ENCODE measurements at regions not wholly inside any gene's neighbourhood (a gene's known extent, or its start where the extent isn't known, plus 50 kb on each side); places are given as distances from the start of the nearest gene placed in this dataset.
"Not testable (repeated sequence)": the region's sequence is repeated elsewhere in the genome, so short reads cannot be mapped to it uniquely, and the experiment has no call there.

DNA sequence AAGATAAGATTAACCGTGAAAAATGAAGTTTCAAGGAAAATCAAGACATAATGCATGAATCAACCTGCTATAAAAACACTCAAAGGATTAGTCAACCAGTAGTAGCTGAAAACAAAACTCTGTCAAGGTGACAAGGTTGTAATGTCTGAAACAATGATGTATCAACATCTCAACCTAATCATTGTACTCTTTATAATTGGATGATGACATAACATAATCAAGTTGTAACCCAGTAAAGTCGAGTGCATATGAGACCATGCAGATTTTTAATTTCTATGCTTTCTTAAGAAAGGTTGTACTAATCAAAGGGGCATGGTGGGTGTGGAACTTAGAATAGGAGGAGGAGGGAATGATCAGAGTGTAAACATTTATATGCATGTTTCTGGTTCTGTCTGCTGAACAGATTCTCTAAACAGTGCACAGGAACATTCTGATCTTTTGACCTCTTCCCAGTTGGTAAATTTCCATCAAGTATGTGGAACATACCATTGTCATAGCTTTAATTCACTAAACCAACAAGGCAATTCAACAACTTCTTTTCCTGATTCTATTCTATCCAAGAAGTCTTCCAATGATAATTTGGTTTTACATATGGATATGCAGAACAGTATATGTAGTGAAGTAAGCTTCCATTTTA is 253.7 kb downstream of the TTC6 start:
- DNase-seq: no peak

DNA sequence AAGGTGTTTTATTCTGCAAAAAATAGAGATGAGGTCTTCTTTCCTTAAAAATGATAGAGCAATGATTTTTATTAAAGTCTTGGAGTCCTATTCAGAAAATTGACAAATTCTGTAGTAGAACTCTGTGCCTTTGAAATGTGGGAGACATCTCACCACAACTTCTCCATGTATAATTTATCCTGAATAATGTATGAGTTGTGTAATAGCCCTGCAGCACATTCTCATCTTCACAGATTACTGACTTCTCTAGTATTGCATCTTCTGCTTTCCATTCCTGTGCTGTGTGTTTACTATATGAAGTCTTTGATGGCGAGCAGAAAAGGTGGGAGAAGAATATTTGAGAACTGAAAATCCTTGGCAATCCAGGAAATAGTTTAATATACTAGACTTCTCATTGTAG is 255.6 kb downstream of the TTC6 start:
- DNase-seq: no peak

DNA sequence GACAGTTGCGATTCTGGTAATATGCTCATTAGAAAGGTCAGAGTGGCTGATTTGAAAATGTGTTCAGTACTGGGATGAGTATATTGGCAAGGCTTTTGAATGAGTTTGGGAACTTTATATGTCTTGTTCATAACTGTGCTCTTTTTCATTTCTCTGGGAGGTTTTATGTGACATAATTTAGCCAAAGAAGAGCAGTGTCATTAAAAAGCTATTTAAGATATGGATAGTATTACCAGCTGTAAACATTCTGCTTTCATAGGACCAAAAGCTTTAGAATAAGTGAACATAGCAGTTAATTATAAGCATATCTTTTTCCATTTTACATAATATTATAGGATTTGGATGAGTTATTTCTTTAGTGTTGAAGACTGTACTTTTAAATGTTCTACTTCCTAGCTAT is 260.4 kb downstream of the TTC6 start:
- no peak for DNase-seq

DNA sequence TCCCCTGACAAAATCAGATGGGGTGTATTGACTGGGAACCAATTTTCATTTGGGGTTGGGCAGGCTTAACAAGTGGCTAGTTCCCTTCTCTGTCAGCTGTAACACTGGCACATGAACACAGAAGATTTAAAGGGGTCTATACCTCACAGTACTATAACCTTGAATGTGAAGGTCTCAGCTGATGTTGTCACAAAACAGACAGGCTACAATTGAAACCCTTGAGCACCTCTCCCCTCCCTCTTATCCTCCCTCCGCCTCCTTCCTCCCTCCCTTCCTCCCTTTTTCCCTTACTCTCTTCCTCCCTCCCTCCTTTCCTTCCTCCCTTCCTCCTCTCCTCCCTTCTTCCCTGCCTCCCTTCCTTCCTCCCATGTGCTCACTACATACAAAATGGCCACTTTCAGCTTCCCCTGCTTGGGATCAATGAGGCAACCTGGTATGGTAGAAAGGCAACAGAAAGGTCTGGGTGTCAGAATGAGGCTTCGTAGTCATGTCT is 262.4 kb downstream of the TTC6 start:
- DNase-seq: no peak

DNA sequence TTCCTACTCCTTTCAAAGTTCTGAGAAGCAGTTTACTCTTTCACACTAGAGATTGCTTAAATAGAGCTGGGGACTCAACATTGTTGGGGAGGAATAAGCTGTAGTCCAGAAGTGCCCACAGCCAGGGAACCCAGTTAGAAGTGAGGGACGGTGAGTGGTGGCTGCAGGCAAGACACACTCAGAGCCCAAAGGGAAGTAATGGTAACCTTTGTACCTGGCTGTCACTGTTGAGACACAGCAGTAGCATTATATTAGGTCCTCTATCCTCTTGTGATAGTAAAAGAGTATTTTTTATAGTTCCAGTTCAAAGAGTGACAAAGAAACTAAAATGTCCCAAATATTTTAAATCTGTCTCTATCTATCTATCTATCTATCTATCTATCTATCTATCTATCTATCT is 263.3 kb downstream of the TTC6 start:
- no peak for DNase-seq

DNA sequence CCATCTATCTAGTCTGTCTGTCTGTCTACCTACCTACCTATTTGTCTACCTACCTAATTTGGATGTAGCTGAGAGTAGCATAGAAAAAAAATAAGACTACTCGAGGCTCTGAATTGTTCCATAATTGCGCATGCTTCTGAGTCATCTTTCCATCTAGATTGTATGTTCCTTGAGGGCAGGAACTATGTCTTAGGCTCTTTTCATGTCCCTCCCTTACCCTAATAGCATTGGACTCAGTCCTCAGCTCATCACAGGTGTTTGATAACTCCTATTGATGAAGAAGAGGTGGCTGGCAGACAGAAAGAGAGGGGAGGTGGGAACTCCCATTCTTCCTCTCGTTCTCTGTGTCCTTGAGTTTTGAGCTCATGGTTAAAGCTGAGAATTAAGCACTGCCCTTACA is 263.7 kb downstream of the TTC6 start:
- no peak for DNase-seq

DNA sequence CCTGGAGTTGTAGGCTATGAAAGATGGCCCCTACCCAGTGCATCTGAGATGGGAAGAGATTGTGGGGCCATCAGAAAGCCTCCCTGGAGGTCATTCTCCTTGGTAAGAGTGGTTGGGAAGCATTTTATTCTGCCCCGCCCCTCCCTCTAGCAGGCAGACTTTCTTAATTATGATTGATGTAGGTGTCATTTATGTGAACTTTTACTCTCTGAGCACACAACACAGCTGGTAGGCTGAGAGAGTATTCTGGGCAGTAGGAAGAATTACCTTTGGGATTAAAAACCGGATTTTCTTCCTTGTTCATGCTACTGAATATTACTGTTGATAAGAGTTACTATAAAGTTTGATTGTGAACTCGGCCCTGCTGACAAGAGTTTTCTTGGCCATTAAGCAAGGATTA is 266.8 kb downstream of the TTC6 start:
- DNase-seq: no peak

DNA sequence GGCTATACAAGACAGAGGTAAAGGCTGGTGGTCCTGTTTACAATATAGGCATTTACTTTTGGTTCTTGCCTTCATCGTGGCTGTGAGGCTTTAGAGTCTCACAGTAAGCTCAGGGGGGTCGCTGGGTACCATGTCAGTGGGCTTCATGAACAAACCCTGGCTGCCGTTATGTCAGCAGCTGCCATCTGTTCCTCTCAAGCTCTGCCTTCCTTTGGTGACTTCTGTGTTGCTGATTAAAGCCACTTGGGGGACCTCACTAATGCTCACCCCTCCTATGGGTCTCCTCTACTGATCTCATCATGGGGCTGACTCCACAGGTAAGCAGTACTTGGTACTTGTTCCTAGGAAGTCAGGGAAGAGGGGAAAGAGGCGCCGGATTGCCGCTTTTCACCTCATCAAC is 268.7 kb downstream of the TTC6 start:
- DNase-seq: no peak

DNA sequence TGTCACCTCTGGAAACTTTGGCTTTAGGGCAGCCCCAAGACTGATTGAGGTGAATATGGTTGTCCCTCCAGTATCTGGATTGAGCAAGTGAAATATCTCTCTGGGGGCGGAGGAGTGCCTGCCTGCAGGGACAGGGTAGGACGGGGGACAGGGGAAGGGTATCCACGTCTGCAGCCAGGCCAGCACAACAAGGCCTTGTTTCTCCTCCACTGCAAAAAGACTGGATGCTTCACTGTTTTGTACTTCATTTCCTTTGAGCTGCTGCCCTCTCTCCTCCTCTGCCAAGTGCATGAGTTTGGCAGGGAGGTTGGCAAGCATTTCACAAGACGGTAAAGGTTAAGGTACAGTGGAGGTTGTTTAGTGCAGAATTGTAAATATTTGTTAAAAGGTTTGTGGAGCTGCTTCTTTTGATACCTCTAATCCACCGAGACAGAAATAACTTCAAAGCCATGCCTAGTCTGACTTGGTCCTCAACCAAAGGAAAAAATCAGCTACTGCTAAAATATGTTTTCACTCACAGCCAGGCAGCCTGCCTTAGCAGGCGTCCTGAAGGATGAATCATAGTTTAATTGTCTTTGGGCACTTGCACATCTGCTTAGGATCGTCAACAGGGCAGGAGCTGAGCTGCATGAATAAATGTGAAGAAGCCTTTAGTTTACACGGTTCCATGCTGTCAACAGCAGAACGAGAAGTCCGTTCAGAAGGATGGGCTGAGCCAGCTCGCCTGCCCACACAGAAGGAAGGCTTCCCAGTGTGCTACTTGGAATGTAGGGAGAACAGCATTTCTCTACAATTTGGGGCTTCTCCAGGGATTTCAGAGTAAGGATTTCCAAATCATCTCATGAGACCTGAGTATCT is 269.7 kb downstream of the TTC6 start:
- no peak for DNase-seq

DNA sequence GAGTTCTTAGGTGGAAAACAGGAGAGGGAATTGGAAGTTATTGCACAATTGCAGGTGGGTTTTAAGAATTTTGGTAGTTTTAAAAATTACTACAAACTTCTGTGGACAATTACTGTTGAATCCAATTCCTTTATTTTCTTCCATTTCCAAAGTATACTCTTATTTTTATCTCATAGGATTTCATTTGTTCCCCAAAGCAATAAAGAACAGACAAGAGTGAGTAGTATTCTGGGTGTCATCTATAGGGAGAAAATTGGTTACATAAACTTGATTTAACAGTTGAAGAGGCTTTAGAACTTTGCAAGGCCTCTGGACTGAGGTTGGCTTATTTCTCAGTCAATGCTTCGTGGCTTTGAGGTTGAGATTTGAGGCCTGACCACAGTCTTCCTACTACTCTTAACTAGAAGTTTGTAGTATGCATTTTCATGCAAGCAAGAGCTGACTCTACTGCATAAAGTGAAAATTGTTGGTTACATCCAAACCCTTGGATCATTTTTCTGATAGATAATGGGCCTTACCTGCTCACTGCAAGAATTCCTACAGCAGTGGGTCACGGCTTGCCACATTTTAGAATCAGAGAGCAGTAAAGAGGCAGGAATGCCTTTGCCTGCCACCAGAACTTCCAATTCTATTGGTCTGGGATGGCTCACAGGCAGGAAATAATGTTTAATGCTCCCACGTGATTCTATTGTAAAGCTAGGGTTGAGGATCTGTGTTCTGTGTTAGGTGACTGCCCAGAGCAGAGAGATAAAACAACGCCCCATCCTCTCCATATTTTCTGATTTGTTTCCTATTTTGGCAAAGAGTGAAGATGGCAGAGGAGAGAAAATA is 270.5 kb downstream of the TTC6 start:
- no peak for DNase-seq

DNA sequence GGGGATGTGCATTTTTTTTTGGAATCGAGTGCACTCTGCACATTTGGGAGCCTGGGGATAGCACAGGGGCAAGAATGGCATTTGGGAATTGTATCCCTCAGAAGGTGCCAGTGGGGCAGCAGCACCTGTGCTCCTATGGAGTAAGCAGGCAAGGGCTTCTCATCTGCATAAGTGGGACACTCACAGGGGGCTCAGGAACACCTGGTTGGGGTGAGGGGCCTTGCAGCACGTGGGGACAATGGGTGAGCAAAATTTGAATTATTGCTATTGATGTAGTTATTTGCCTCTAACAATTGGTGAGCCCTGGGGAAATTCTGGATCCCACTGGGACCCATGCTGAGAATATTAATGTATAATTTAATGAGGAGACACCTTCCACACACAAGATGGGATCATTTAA is 274.2 kb downstream of the TTC6 start:
- DNase-seq: no peak

DNA sequence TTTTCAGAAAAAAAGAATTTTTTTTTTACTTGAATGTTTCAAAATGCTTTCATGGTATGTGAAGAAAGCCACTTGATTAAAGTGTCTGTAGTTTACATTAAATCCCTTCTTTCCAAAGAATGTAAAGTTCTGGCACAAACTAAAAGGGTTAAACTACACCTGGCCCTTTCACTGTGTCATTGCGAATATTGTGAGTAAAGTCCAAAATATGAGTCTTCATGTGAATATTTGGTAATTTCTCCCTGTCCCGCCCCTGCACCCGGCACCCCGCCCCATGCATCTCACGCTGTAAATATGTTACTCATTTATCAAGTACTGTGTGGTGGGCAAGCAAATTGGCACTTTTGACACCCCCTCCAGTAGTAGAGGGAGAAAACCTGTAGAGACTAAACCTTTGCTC is 274.7 kb downstream of the TTC6 start:
- DNase-seq: no peak

DNA sequence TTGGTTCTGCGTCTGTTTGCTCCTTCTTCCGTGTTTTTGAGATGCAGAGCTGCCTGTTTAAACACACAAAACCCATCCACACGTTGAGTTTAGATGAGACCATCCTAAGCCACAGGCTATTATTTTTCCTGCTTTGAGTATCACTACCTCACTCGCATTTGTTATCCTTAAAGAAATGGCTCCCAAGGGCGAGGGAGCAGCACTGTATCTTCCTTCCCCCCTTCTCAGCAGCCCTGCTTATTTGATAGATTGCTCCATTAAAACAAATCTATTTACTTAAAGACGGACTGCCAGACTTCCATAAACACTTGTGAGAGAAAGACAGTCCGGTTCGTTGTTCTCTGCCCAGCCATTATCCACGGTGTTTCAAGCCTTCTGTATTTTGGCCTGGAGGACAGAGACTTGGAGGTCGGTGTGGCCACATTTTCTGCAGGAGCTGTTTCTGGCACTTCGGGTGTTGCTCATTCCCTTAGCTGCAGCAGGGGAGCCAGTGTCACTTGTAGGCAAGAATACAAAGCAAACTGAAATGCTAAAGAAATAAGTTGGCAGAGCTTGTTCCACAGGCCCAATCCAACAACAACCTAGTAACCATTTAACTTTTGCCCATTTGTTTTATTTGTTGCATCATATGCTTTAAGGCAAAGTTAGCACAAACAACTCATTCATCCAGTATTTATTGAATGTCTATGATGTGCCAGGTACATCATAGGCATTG is 275.4 kb downstream of the TTC6 start:
- DNase-seq: no peak

DNA sequence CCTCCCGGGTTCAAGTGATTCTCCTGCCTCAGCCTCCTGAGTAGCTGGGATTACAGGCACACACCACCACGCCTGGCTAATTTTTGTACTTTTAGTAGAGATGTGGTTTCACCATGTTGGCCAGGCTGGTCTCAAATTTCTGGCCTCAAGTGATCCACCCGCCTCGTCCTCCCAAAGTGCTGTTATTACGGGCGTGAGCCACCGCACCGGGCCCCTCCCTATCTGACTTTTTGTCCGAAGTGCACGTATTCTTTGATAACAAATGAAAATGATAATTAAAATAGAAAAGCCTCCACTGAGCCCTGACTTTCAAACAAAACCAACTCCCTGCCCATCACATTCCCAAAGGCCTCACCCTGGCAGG is 278.6 kb downstream of the TTC6 start:
- not testable (repeated sequence) for DNase-seq

DNA sequence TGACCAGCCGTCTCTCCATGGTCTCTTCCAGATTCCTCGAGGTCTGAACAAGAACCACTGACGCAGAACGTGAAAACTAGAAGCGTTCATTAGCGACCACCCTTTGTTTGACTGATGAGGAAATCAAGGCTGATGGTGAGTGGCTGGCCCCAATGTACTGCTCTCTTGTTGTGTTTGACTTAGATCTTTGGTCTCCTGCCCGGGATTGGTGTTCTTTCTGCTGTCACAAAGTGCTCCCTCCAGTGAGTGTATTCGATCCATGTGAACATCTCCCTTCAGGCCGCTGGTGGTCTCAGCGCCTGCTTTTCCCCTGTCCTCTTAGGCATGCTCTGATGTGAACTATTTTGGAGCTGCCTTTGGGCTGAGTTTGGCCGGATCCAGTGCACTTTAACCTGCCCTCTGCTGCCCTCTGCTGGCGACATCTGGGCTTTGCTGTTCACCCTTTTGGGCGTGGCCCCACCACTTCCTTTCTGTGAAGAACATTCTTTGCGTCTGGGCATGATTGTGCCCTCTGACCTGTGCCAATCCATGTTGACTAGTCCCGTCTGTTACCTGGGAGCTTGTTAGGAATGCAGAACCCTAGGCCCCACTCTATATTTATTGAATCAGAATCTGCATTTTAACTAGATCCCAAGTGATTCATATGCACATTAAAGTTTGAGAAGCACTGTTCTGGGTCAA is 279.1 kb downstream of the TTC6 start:
- DNase-seq: peak; percentile 79 to 80

DNA sequence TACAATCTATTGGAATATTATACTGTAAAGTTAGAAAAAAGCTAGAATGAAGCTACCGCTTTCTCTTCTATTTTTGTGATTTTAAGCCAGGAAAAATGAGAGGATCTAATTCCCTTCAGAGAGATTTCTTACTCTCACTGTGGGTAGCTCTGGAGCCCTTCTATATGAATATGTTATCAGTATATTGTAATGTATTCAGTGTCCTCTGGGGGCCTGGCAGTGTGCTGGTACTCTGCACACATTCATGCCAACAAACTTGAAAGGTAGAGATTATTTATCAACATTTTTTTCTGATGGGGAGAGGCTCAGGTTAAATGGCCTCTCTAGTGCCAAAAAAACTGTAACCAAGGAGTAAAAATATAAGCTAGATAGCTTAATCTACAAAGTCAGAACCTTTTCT is 292.8 kb downstream of the TTC6 start:
- DNase-seq: no peak

DNA sequence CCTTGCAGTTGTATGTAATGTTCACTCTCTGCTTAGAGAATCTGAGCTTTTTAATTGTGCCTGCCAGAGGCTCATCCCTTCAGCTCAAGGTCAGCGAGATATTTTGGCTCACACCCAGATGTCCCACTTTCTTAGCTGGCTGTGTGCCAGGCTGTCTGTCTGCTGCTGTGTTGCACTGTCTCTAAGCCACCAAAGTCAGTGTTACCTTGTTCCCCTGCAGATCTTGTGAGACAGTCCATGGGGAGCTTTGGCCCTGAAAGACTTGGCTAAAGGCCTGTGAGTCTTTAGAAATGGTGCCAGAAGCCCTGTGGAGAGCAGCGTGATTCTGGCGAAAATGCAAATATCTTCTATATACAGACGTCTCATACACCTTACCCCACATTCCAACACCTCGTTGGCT is 293.7 kb downstream of the TTC6 start:
- DNase-seq: no peak

DNA sequence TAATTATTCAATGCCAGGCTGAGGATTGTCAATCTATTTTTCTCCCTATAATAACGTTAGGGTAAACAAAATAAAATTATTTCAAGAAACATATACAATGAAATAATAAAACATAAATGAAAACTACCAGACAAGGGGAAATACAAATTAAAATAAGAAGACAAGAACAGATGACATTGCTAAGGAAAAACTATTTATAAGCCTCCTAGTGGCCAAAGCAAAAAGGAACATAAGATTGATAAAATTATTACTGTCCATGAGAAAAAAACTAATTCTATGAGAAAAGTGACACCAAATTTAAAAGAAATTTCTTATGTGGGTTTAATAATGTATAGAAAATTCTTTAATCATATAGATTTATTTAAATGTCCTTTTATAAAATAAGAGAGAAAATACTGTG is 294.7 kb downstream of the TTC6 start:
- DNase-seq: no peak

DNA sequence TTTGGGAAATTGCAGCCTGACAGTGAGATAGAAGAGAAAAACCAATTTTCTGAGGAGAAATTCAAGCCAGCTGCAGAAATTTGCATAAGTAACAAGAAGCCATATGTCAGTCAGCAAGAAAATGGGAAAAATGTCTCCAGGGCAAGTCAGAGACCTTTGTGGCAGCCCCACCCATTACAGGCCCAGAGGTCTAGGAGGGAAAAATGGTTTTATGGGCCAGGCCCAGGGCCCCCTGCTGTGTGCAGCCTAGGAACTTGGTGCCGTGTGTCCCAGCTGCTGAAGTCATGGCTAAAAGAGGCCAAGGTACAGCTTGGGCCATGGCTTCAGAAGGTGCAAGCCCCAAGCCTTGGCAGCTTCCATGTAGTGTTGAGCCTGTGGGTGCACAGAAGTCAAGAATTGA is 296.1 kb downstream of the TTC6 start:
- DNase-seq: not testable (repeated sequence)

DNA sequence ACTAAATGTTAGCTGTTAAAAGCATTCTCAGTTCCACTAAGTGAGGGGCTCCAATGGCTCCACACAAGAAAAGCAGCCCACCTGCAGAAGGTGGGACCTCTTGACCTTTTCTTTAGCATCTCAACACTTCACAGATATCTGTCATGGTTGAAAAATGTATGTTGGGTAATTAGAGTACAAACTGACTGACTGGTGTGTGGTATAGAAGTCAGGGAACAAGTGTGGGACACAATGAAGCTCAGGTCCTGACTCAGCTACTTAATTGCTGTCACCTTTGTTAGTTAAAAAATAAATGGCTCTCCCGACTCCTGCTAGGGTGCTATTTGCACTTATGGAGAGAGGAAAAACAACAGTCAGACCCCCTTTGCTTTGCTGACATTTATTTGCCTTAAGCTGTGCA is 299.0 kb downstream of the TTC6 start:
- DNase-seq: no peak

DNA sequence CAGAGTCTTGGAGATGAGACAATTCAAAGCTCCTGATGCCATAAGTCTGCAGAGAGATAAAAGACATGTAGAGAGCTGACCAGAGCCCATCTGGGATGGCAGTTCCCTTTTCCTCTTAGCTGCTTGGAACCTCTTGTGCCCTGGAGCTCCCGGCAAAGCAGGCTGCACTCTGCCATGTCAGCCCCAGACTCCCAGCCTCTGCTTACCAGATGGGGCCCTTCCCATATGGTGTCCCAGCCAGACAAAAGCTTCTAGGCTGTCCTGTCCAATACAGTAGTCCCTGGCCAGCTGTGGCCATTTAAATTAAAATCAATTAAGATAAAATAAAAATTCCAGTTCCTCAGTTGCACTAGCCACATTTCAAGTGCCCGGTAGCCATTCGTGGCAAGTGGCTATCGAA is 303.9 kb downstream of the TTC6 start:
- DNase-seq: no peak

DNA sequence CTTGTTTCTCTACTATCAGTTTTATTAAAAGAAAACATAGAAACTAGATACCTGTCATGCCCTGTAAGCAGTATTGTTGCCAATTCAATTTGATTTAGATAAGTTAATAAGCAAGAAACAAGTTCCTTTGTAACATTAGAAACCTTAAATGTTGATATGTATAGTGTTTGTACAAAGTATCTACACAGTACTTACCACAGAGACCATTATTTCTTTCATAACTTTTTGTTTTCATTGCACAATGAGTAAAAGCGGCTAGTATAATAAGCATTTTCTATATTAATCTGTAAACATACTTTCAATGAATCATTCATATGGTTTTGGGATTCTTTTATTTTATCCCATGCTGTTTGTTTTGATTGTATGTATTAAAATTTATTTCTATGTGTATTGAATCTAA is 305.1 kb downstream of the TTC6 start:
- DNase-seq: no peak

Data from stimulated activated CD4-positive, alpha-beta T cell treated with anti-CD3 and anti-CD28 coated beads, Interleukin-2, amount 100 ng/mL, for 48 hours (primary cell).